ENCODE measurements at regions not wholly inside any gene's neighbourhood (a gene's known extent, or its start where the extent isn't known, plus 50 kb on each side); places are given as distances from the start of the nearest gene placed in this dataset.

- Histone ChIP-seq H2AK5ac (ENCODE audit: low read depth, low read length) (no peak overlapping the region), H2BK15ac (ENCODE audit: low read depth, low read length) (no peak overlapping the region), H3K79me1 (ENCODE audit: low read depth in 1 of 2, low read length in 2 of 2) (no peaks in the 10 kb centered on the region), H4K8ac (ENCODE audit: low read depth in 2 of 2, low read length in 2 of 2) (no peak overlapping the region), H3K4me2 (ENCODE audit: low read depth, low read length) (no peak overlapping the region), H3K4ac (ENCODE audit: low read depth, low read length) (no peak overlapping the region), H3K4me1 (ENCODE audit: control insufficient read depth, insufficient read depth, low read length) (no peaks in the 10 kb centered on the region), H2BK120ac (ENCODE audit: low read depth, low read length) (no peak overlapping the region), H3K9me3 (ENCODE audit: control insufficient read depth, insufficient read depth, low read length) (peaks cover 51% of the 10 kb centered on the region), H2BK20ac (ENCODE audit: low read depth, low read length) (no peak overlapping the region), H2AFZ (replicated peaks; ENCODE audit: low read length, poor library complexity) (no peak overlapping the region), H2AK9ac (replicated peaks; ENCODE audit: low read depth, low read length, poor library complexity) (no peak overlapping the region), H3K18ac (ENCODE audit: low read depth, low read length) (no peak overlapping the region), H2BK5ac (ENCODE audit: low read depth, low read length, poor library complexity, severe bottlenecking) (no peak overlapping the region), H3K36me3 (ENCODE audit: control insufficient read depth, insufficient read depth, low read length) (no peaks in the 10 kb centered on the region), H3K9ac (ENCODE audit: low read depth, low read length) (no peak overlapping the region), H4K5ac (ENCODE audit: low read depth, low read length) (no peak overlapping the region), H3K23ac (ENCODE audit: low read depth, low read length) (no peak overlapping the region), H3K56ac (ENCODE audit: extremely low read depth, insufficient read depth, low read length) (no peak overlapping the region), H4K20me1 (ENCODE audit: insufficient read depth, low read length) (no peaks in the 10 kb centered on the region), H3K4me3 (ENCODE audit: insufficient read depth, low read depth, low read length) (no peak overlapping the region), H3K14ac (replicated peaks; ENCODE audit: low read depth, low read length) (no peak overlapping the region), H3K27me3 (ENCODE audit: control insufficient read depth, insufficient read depth, low read length) (no peaks in the 10 kb centered on the region), H4K91ac (ENCODE audit: insufficient read depth, low read depth, low read length) (no peak overlapping the region), H3K27ac (ENCODE audit: insufficient read depth, low read length) (no peak overlapping the region), H3K9me1 (ENCODE audit: insufficient read depth, low read length) (no peaks in the 10 kb centered on the region)
- in situ Hi-C loops (cut with MboI; ENCODE audit: low sequenced_read_pairs) (no loop called here), dilution Hi-C loops (cut with HindIII; ENCODE audit: low sequenced_read_pairs, unreplicated experiment) (no loop called here), intact Hi-C loops (cut with micrococcal nuclease) (no loop called here)
- WGBS, 2 experiments (ENCODE audit: extremely low coverage in 2 of 2, insufficient read length in 1 of 2): 100% methylated on average over 2 of the region's 10 CpGs; no CpG with 5 or more reads in 1 of the 2 experiments
- CTCF ChIA-PET: no interaction called here
- POLR2A ChIA-PET (ENCODE audit: unreplicated experiment): no interaction called here
- TF ChIP-seq MAZ (IDR thresholded peaks at IDR 0.05; ENCODE audit: borderline replicate concordance, low read depth, low read length) (no peak), USF2 (IDR thresholded peaks at IDR 0.05; ENCODE audit: low read depth, low read length) (no peak), BHLHE40 (IDR thresholded peaks at IDR 0.05; ENCODE audit: low read depth, low read length) (no peak), RFX5 (IDR thresholded peaks at IDR 0.05; ENCODE audit: low read depth, low read length) (no peak), ELK1 (IDR thresholded peaks at IDR 0.05; ENCODE audit: borderline replicate concordance, low read depth, low read length) (no peak), SMC3 (IDR thresholded peaks at IDR 0.05; ENCODE audit: low read depth, low read length) (no peak), MXI1 (IDR thresholded peaks at IDR 0.05; ENCODE audit: borderline replicate concordance, low read depth, low read length) (no peak), CTCF (conservative IDR thresholded peaks at IDR 0.05; ENCODE audit: low read depth, low read length) (no peak), POLR2A (IDR thresholded peaks at IDR 0.05; ENCODE audit: low read depth, low read length) (no peak), CEBPB (IDR thresholded peaks at IDR 0.05; ENCODE audit: low read depth, low read length) (no peak), FOS (IDR thresholded peaks at IDR 0.05; ENCODE audit: low read depth, low read length) (no peak), NFE2L2 (IDR thresholded peaks at IDR 0.05; ENCODE audit: low read depth, low read length) (no peak), CHD1 (IDR thresholded peaks at IDR 0.05; ENCODE audit: low read depth, low read length) (no peak), RAD21 (IDR thresholded peaks at IDR 0.05; ENCODE audit: low read length) (no peak), MAFK (IDR thresholded peaks at IDR 0.05; ENCODE audit: low read depth, low read length) (no peak), RCOR1 (IDR thresholded peaks at IDR 0.05; ENCODE audit: insufficient replicate concordance, low read length) (no peak)
- no peak for DNase-seq
- no peak for ATAC-seq (ENCODE audit: low read depth)
- BruUV-seq (replicated peaks): no TSS peak
These were observed 279.3 kb upstream of the SHH start for GRCh38 chr7:156091519-156092080.
